ENCODE measurements at regions not wholly inside any gene's neighbourhood (a gene's known extent, or its start where the extent isn't known, plus 50 kb on each side); places are given as distances from the start of the nearest gene placed in this dataset.

- H3K4me1 ChIP-seq = no peaks in the 10 kb centered on the region
- no peaks in the 10 kb centered on the region for H3K9me3 ChIP-seq
- DNase-seq = no peak
- intact Hi-C loops (cut with DNase I; ENCODE audit: low total_unique reads) = no loop called here
- no peak overlapping the region for H3K27ac ChIP-seq
- H3K36me3 ChIP-seq = no peaks in the 10 kb centered on the region
- in situ Hi-C loops (cut with MboI; ENCODE audit: low sequenced_read_pairs in 4 of 4) = no loop called here
- H3K27me3 ChIP-seq = no peaks in the 10 kb centered on the region
- ATAC-seq = no peak
- TF ChIP-seq, protein P1, sequence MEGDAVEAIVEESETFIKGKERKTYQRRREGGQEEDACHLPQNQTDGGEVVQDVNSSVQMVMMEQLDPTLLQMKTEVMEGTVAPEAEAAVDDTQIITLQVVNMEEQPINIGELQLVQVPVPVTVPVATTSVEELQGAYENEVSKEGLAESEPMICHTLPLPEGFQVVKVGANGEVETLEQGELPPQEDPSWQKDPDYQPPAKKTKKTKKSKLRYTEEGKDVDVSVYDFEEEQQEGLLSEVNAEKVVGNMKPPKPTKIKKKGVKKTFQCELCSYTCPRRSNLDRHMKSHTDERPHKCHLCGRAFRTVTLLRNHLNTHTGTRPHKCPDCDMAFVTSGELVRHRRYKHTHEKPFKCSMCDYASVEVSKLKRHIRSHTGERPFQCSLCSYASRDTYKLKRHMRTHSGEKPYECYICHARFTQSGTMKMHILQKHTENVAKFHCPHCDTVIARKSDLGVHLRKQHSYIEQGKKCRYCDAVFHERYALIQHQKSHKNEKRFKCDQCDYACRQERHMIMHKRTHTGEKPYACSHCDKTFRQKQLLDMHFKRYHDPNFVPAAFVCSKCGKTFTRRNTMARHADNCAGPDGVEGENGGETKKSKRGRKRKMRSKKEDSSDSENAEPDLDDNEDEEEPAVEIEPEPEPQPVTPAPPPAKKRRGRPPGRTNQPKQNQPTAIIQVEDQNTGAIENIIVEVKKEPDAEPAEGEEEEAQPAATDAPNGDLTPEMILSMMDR (IDR thresholded peaks at IDR 0.05 in 4 of 5, conservative IDR thresholded peaks at IDR 0.05 in 1 of 5) = no peak
- TF ChIP-seq POLR2A (IDR thresholded peaks at IDR 0.05) = no peak
- no peak overlapping the region for H3K4me3 ChIP-seq
Observed at GRCh38 chr3:88641033-88641604, 466.3 kb upstream of the EPHA3 start.

DNA sequence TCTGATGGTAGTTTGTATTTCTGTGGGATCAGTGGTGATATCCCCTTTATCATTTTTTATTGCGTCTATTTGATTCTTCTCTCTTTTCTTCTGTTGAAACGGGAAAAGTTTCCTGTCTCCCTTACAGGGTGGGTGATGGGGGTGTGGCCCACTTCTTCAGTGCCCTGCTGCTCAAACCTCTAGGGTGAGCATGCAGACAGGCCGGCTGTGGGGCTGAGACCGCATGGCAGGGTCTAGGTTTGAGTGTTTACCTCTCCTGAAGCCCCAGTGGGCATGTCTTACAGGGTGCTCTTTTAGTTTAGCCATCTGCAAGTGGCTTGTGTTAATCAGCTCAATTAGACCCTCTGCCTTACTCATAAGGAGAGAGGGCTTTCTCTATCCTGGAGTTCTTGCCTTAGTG lies 450.0 kb upstream of the EPHA3 start:
- intact Hi-C loops (cut with DNase I; ENCODE audit: low total_unique reads) = no loop called here
- no peak for ATAC-seq
- DNase-seq = no peak
- H3K4me3 ChIP-seq = no peak overlapping the region
- no peak for TF ChIP-seq POLR2A (IDR thresholded peaks at IDR 0.05)
- TF ChIP-seq, protein P1 (IDR thresholded peaks at IDR 0.05 in 4 of 5, conservative IDR thresholded peaks at IDR 0.05 in 1 of 5) = no peak
- H3K9me3 ChIP-seq = no peaks in the 10 kb centered on the region
- in situ Hi-C loops (cut with MboI; ENCODE audit: low sequenced_read_pairs in 4 of 4) = no loop called here
- H3K4me1 ChIP-seq = no peaks in the 10 kb centered on the region
- H3K36me3 ChIP-seq = no peaks in the 10 kb centered on the region
- no peaks in the 10 kb centered on the region for H3K27me3 ChIP-seq
- H3K27ac ChIP-seq = no peak overlapping the region

GRCh38 chr3:88661433-88661824 lies 446.0 kb upstream of the EPHA3 start:
- Histone ChIP-seq H3K9me3 (no peaks in the 10 kb centered on the region), H3K27ac (no peak overlapping the region)

DNA sequence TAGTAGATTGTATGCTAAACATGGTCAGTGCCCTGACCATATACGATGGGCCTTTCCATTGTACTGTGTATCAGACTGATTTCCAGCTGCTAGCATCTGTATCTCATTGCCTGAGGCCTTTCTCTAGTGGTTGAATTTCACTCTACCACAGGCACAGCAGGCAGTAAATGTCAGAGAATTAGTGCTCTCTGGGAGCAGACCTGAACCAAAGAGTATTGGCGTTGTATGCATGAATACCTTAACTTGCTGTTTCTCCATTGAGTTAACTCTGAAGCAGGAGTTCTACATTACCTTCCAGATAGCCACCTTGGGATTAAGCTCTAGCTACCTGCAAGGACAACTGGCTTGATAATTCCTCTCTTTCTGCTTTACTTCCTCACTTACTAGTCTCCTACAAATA lies 439.2 kb upstream of the EPHA3 start:
- intact Hi-C loops (cut with DNase I; ENCODE audit: low total_unique reads) = no loop called here
- ATAC-seq = no peak

More at GRCh38 chr3:88661433-88661824, 446.0 kb upstream of the EPHA3 start:
- in situ Hi-C loops (cut with MboI; ENCODE audit: low sequenced_read_pairs in 4 of 4) (no loop called here), intact Hi-C loops (cut with DNase I; ENCODE audit: low total_unique reads) (no loop called here)
- no peak overlapping the region for H3K4me3 ChIP-seq
- ATAC-seq (no peak), DNase-seq (no peak)
- no peaks in the 10 kb centered on the region for H3K27me3 ChIP-seq
- H3K4me1 ChIP-seq = no peaks in the 10 kb centered on the region
- TF ChIP-seq POLR2A (IDR thresholded peaks at IDR 0.05) = no peak
- TF ChIP-seq, protein P1 (IDR thresholded peaks at IDR 0.05 in 4 of 5, conservative IDR thresholded peaks at IDR 0.05 in 1 of 5) = no peak
- no peaks in the 10 kb centered on the region for H3K36me3 ChIP-seq

GRCh38 chr3:88671573-88671972 lies 435.8 kb upstream of the EPHA3 start:
- Histone ChIP-seq H3K4me3 (no peak overlapping the region), H3K27me3 (no peaks in the 10 kb centered on the region), H3K4me1 (no peaks in the 10 kb centered on the region), H3K9me3 (no peaks in the 10 kb centered on the region), H3K36me3 (no peaks in the 10 kb centered on the region), H3K27ac (no peak overlapping the region)
- intact Hi-C loops (cut with DNase I; ENCODE audit: low total_unique reads) (no loop called here), in situ Hi-C loops (cut with MboI; ENCODE audit: low sequenced_read_pairs in 4 of 4) (no loop called here)
- ATAC-seq (no peak), DNase-seq (no peak)
- TF ChIP-seq POLR2A (IDR thresholded peaks at IDR 0.05) = no peak
- TF ChIP-seq, protein P1 (IDR thresholded peaks at IDR 0.05 in 4 of 5, conservative IDR thresholded peaks at IDR 0.05 in 1 of 5) = no peak

More for the DNA sequence above, 439.2 kb upstream of the EPHA3 start:
- H3K27ac ChIP-seq = no peak overlapping the region
- in situ Hi-C loops (cut with MboI; ENCODE audit: low sequenced_read_pairs in 4 of 4) = no loop called here
- H3K27me3 ChIP-seq = no peaks in the 10 kb centered on the region
- DNase-seq = no peak
- no peak for TF ChIP-seq POLR2A (IDR thresholded peaks at IDR 0.05)
- H3K9me3 ChIP-seq = no peaks in the 10 kb centered on the region
- no peaks in the 10 kb centered on the region for H3K36me3 ChIP-seq
- no peak overlapping the region for H3K4me3 ChIP-seq
- no peaks in the 10 kb centered on the region for H3K4me1 ChIP-seq
